GM12873 (cell line): ENCODE measurements at regions not wholly inside any gene's neighbourhood (a gene's known extent, or its start where the extent isn't known, plus 50 kb on each side); places are given as distances from the start of the nearest gene placed in this dataset.

Source experiments
- CTCF ChIP-seq: IDR thresholded peaks from 2 replicates; pipeline ENCODE4 v1.5.1; 2012; ENCODE audit warnings: low read depth, mild to moderate bottlenecking, moderate library complexity, low read length, control low read depth; ENCODE audit not compliant: insufficient read depth; ENCODE audit errors: missing control alignments

GRCh38 chr2:118687192-118687591 is 160.3 kb downstream of the EN1 start:
- no peak for TF ChIP-seq CTCF

GRCh38 chr2:118686346-118686745 is 161.1 kb downstream of the EN1 start:
- no peak for TF ChIP-seq CTCF

GRCh38 chr2:118683460-118683859 is 164.0 kb downstream of the EN1 start:
- TF ChIP-seq CTCF: no peak

GRCh38 chr2:118678985-118679384 is 168.5 kb downstream of the EN1 start:
- TF ChIP-seq CTCF: no peak

- no peak for TF ChIP-seq CTCF
Measured at GRCh38 chr2:118677546-118677945, 169.9 kb downstream of the EN1 start.

- TF ChIP-seq CTCF: no peak
Measured at GRCh38 chr2:118675531-118675930, 171.9 kb downstream of the EN1 start.

- TF ChIP-seq CTCF: no peak
Measured at GRCh38 chr2:118672571-118673158, 174.8 kb downstream of the EN1 start.
